NCI-H146 treated with DMSO at 0.1 percent for 48 hours (cell line): ENCODE measurements at regions not wholly inside any gene's neighbourhood (a gene's known extent, or its start where the extent isn't known, plus 50 kb on each side); places are given as distances from the start of the nearest gene placed in this dataset.
A peak's percentile ranks its signal among the peaks of the same experiment; 100 is the strongest.
"Not testable (repeated sequence)": the region's sequence is repeated elsewhere in the genome, so short reads cannot be mapped to it uniquely, and the experiment has no call there.

Source experiments
- DNase-seq: peaks from one replicate; lab custom pipeline; 2025; ENCODE audit not compliant: unreplicated experiment; lab: John Stamatoyannopoulos, UW

DNA sequence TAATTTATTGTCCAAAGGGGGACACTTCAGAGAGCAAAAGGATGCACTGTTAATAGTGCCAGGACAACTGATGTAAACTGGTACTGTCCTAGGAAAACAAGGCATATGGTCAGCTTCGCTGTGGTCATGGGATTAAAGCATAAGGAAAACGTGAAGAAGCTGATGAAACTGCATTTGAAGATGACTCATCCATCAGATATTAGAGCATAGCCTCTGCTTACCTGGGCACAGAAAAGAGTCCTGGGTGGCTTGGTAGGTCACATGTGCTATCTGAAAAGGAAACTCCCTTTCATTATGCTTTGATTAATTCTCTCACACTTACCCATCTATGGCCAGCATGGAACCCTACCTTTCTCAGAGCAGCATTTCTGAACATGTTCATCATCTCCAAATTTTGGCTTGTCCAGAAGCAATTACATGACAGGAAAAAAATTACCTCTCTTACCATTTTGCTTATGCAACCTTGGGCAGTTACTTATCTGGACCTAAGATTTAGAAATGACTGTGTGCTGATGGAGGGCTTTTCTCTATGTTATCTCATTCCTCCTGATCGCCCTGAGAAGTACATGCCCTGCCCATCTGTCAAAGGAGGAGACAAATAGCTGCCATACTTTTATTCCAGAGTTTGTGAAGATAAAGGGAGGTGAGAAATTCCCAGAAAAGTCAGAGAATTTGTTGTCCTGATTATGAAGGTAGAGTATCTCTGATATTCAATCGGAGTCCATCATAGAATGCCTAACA, 275.3 kb upstream of the SLC14A2 start:
- no peak for DNase-seq

DNA sequence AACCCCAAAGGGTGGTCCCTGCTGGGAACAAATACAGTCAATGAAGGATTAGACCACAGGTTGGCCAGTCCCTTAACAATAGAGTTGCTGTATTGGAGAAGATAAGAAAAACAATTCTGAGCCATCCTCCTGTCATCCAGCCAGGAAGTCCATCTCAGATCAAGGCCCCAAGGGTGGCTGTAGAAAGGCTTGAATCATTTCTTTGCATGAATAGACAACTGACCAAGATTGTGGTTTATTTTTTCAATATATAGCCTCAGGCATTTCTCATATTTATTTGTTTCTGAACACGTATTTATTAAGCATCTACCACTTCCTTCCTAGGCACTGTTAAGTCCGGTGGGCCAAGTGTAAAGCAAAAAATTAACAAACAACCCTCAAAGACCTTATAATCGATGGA, 274.4 kb upstream of the SLC14A2 start:
- no peak for DNase-seq

DNA sequence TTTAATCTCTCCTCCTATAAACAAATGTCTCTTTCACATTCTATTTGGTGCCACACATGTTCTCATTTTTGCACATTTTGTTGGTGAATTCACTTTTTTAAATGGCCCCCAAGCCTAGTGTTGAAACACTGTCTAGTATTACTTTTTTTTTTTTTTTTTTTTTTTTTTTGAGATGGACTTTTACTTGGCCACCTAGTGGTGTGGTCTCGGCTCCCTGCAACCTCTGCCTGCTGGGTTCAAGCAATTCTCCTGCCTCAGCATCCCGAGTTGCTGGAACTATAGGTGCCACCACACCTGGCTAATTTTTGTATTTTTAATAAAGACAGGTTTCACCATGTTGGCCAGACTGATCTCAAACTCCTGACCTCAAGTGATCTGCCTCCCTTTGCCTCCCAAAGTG, 273.8 kb upstream of the SLC14A2 start:
- no peak for DNase-seq

DNA sequence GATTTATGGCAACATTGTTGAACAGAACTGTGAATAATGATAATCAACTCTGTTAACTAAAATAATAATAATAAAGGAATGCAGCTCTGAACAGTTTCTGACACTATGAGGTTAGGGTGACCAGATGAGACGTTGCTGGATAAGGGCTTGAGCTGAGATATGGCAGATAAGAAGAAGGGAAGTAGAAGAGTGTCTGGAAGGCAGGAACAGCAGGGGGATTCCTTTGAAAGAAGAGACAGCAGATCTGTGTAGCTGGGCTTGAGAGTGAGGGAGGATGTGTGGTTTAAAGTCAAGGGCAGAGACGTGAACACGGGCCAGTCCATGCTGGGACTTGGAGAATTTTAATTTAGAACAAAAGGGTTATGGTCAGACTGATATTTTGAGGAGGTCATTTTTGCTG, 273.1 kb upstream of the SLC14A2 start:
- no peak for DNase-seq

DNA sequence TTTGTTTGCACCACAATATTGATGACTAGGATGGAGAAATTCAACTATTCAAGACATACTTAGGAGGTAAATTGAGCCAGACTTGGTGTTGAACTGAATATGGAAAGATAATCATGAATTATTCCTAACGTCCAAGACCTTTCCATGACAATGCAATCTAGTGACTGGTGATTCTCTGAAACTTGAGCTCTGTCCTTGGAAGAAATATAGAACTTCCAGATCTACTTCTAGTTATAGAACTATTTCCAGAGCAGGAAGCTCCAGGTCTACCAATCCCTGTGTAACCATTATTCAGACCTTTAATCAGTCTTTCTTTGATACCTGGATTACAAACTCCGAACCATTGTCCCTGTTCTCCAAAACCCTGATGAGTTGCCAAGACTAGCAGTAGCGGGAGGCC, 272.6 kb upstream of the SLC14A2 start:
- DNase-seq: no peak

DNA sequence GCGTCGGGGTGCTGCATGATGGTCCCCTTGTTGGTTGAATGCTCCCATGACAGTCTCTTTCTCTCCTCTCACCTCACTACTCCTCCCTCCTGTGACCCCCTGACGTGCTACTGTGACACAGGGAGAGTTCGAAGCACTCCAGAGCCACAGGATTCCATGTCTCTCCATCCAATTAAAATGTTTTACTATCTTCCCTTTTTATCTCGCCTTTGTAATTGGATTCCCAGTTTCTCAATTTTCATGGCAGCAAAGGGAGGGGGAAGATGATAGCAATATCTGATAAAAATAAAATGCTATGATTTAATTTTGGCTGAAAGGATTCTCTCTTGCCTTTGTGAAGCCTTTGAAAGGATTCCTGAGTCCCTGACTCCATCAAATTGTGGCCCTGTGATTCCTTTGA, 271.9 kb upstream of the SLC14A2 start:
- no peak for DNase-seq

DNA sequence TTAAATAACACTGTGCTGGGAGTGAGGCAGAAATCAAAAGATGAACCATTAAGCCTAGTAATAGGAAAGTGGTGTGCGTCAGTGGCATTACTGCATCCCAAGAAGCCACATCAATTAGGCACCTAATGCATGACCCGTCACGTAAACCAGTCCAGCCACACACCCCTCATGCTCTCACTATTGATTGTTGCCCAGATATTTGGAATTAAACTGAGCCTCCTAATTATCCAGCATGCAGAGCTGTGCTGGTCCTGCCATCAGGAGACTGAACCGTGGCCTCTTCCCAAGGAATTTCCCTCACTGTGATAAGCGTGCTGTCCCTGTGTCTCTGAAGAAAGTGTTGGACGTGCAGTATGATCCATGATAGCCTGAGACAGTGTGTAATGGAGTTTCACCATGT, 270.6 kb upstream of the SLC14A2 start:
- DNase-seq: not testable (repeated sequence)

DNA sequence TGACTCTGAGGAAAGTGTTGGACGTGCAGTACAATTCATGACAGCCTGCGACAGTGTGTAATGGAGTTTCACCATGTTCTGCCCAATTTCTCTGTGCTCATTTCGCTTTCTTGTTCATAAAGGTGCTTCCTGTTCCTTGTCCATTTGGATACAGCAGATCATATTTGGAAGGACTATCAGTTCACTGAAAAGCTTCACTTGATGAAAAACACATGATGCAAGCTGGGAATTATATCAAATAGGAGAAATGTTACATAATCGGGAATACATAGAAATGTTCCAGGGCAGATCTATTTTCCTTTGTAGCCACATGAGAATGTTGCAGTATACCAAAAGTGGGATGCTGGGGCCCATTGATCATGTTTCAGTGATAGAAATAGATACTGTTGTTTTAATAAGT, 266.3 kb upstream of the SLC14A2 start:
- no peak for DNase-seq

DNA sequence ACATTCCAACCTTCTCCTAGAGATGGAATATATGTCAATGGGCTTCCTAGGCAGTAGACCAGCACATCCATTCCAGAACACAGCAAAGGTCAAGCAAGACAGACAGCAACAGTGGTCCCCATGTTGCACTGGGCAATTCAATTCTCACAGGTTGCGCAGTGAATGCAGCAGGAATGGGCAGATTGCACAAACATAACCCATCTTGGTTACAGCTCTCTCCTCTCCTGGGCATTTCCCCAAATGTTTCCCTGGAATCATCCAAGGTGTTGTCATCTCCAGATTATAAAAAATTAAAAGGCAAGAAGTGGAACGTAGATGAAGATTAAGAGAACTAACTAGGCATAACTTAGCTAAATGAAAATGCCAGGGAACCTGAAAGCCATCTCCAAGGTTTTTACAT, 265.8 kb upstream of the SLC14A2 start:
- no peak for DNase-seq

DNA sequence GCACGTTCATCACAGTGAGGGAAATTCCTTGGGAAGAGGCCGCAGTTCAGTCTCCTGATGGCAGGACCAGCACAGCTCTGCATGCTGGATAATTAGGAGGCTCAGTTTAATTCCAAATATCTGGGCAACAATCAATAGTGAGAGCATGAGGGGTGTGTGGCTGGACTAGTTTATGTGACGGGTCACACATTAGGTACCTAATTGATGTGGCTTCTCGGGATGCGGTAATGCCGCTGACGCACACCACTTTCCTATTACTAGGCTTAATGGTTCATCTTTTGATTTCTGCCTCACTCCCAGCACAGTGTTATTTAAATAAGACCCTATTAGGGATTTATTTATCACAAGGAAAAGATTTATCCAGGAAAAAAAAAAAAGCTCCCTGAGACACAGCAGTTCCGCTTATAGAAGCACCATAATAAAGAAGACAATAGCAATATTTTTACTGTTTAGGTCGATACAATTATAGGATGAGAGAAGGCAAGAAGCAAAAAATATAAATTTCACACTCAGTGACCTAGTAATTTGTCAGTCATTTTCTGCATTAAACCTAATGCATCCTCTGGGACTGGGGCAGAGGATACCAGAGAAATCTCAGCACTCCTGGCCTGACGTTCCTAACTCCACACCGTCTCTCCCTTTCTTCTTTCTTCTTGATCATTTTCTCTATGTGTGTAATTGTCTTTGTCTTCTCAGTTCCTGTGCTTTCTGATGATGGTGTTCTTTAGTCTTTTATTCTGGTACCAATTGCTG, 264.7 kb upstream of the SLC14A2 start:
- DNase-seq: no peak

DNA sequence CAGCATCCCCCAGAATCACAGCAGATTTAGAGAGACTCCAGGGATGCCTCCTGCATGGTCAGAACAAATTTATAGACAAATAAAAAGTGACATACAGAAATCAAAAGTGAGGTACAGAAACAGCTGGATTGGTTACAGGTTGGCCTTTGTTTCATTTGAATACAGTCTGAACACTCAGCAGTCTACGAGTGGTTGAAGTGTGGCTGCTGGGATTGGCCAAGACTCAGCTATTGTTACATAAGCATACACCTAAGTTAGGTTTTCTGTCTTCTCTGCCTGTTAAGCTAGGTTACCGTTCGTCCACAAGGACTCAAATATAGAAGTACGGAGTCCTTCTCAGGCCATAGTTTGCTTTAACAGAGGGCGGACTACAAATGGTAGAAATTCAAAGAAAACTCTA, 262.4 kb upstream of the SLC14A2 start:
- DNase-seq: no peak

DNA sequence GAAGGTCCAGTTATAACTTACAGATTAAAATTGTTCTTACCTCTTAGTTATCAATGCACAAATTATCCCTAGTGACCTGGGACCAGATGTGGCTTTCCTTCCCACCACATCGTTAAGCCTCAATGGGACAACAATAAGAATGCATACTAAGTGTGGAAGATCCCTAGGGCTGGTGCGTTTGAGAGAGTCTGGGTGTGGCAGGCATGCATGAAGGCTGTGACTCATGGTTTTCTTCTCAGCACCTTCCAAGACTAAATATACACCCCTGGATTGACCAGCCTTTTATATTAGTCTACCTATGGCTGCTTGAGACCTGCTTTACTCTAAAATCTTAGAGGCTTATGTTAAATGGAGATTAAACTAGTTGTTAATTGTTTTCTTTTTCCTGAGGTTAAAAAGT, 261.7 kb upstream of the SLC14A2 start:
- DNase-seq: no peak

DNA sequence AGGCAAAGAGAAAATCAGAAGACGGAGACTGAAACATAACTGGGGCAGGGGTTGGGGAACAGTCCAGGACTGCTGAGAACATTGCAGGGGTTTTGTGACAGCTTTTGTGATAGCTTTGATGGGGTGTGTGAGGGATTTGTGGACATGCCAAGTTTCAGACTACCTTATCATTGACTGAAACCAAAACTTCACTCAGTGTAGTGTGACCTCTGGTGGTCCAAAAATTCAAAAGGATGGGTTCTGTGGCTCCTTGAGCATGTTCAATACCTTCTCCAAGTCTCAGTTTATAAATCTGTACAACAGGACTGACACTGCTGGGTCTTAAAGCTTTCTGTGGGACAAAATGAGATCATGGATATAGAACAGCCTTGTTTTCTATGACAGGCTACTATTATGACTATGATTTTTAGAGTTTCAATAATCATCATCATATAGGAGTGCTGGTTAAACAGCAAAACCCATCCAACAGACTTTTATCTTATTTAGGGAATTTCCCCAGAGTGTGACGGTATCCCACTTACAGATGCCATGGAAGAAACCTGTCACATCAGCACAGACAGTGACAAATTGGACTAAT, 259.2 kb upstream of the SLC14A2 start:
- no peak for DNase-seq

DNA sequence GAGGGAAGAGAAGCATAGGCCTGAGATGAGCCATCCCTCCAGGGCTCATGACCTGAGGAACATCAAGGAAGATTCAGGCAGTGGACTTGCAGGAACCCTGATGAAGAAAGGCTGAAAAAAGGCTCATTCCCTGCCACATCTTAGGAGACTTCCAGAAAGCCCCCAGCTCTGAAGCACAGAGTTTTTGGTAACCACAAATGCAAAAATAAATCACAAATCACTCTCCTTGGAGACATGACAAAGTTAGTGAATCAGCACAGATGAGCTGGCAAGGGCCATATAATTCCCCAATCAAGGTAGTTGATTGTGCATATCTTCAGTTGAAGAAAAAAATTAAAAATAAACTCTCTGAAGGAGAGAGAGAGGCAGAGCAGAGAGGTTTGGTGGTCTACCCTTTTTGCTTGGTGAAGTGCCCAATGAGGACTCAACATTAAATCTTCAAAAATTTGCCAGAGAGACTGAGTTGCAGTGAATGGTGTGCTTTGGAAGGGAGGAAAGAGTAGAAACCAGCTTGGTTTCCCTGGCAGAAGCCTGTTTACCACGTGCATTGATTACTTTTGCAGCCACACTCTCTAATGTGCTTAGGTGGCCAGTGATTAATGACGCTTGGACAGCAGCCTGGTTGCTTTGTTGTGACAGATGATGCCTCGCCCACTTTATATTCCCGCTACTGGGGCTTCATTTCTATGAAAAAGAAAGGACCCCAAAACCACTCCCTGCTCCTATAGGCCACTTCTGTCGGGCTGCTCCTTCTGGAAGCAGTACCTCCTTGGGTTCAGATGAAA, 257.4 kb upstream of the SLC14A2 start:
- DNase-seq: peak; percentile 52

DNA sequence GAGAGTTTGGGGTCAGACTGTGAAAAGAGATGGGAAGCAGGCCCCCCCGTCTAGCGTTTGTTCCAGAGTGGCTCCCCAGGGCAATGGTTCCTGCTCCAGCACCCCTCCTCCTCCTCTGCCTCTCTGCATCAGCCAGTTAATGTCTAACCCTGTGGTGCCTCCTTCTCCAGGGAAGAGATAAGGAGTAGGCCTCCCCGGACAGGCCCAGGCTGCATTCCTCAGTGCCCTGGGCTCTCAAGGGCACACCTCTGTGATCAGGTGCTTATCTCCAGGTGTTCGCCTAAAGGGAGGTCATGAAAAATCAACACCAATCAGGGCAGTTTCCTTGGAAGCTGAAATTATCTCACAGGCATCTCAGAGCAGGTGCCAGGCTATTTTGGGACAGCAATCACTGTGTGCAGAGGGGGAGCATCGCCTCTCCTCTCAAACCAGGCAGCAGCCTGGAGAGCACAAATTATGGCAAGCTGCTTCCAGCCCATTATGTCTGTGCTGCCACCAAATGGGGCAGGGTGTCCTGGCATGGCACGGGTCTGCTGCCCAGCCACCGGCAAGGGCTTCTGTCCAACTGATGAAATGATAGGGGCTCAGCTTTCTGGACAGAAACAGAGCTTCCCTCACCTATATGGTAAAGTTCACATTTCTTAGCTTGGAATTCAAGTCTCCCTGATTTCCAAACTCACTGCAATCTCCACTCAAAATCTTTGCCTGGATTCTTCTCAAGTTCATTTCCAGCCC, 255.8 kb upstream of the SLC14A2 start:
- peak; percentile 99 for DNase-seq

DNA sequence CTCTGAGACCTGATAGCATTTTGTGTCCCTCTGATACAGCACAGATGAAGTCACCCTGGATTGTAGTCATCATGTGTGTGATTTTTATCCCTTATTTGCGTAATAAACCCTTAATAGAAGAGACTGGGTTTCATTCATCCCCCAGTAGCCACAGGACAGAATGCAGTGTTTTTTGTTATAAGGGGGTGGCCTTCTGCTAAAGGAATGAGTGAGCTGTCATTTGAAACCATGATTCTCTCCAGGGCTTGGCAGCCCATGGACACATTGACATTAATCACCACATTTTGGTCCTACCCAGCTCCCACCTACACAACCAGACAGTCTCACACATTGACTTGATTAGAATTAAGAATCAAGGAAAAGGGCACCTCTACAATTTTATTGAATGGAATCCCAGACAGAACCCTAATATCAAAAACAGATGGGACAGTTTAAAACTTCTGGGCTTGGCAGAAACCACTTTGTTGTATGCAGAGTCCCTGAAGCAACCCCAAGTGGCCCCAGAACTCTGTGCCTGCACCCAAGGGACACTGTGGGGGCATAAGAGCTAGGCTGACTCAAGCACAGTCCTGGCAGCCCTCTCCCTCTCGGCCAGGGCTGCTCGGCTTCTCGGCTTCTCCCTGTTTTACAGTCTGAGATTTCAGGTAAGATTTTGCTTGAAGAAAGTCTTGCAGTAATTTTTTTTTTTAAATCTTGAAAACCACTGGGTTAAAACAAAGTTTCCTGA, 254.0 kb upstream of the SLC14A2 start:
- DNase-seq: no peak

DNA sequence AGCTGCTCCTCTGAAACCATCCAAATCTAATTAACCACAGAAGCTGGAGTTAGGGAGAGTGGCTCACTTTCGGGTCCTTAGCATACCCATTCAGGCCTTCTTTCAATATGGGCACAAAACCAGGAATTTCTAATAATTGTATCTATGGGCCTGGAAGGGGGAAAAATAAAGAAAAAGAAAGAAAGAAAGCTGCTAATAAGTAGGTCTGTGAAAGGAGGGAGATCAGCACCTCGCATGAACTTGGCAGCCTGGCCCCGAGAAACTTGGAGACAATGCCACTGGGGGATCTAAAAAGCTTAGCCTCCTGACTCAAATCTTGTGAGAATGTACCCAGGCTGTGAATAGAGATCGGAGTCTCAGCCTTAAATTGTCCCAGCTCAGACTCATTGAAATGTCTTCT, 252.1 kb upstream of the SLC14A2 start:
- no peak for DNase-seq

DNA sequence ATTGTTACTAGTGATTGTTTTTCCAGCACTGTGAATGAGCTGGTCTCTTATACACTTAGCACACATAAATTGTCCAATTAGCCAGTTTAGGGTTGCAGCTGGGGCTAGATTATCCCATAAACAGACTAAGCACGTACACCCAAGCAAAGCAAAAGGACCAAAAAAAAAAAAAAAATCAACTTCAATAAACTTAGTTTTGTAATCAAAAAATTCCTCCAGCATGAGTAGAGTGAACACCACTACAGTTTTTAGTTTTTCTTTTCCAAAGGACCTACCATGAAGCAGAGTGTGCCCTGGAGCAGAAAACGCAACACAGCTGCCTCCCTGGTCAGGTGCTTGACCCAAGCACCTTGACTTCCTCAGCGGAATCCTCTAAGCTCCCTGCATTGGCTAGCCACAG, 249.4 kb upstream of the SLC14A2 start:
- DNase-seq: no peak

DNA sequence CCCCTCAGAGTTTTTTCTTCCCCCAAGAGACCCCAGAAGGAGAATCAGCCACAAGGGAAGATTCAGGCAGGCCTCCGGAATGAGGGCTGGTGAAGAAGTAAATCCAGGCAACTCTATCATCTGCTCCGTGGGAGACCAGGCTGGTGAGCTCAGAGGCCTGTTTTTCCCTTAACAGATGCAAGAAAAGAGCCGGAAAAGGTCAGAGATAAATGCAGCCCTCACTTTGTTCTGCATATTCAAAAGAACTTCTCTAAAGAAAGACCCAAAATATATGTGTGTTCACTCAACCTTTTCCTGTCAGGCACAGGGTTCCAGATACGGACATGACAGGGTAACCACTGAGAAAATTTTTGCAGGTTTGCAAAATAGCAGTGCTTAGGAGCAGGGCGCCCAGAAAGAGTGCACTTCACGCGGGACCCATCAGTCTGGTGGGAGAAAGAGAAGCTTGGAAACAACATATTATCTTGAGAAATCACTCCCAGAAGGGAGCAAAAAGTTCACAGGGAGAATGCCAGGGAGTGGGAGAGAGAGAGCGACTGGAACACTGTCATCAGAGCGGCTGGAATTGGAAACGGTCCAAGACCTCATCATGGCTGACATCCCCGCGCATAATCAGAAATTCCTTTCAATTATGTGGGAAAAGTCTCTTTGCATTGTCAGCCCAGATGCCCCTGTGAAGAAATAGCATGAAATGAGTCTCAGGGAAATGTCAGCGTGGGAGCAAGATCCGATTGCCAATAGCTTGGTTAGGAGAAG, 244.8 kb upstream of the SLC14A2 start:
- peak; percentile 34 for DNase-seq
